HEK293 (cell line): ENCODE measurements at regions not wholly inside any gene's neighbourhood (a gene's known extent, or its start where the extent isn't known, plus 50 kb on each side); places are given as distances from the start of the nearest gene placed in this dataset.

Source experiments
- CTCF ChIA-PET: fragments of 350-600 bp; formaldehyde crosslinking; extraction: SDS; loops from one replicate; lab custom pipeline; 2021; ENCODE audit warnings: antibody characterized with exemption; lab: Yijun Ruan, JAX
- POLR2A ChIA-PET: fragments of 300-600 bp; formaldehyde crosslinking; extraction: SDS; loops from one replicate; lab custom pipeline; 2020; ENCODE audit warnings: antibody characterized with exemption, inconsistent platforms; lab: Yijun Ruan, JAX
- H3K27ac ChIP-seq: fragments of 200-500 bp; sonication (Bioruptor generic); 2 replicates; pipeline ENCODE4 v1.5.1; 2014; ENCODE audit warnings: low read depth, low read length, control low read depth, inconsistent platforms; ENCODE audit errors: extremely low read depth
- H3K36me3 ChIP-seq, 2 experiments: fragments of 200-500 bp in 1 of 2; sonication (Bioruptor generic) in 1 of 2; 1 replicate in 1 of 2; 2 replicates in 1 of 2; pipeline ENCODE4 v1.5.1; 2014 to 2017; ENCODE audit warnings: inconsistent platforms in 2 of 2, low read length in 2 of 2; ENCODE audit not compliant: control insufficient read depth in 2 of 2, insufficient read depth in 1 of 2
- H3K4me1 ChIP-seq: fragments of 200-500 bp; sonication (Bioruptor generic); 2 replicates; pipeline ENCODE4 v1.5.1; 2014; ENCODE audit warnings: mild to moderate bottlenecking, low read length, inconsistent platforms; ENCODE audit not compliant: control insufficient read depth, insufficient read depth
- H3K4me3 ChIP-seq: 2 replicates; pipeline ENCODE4 v1.5.1; 2011; ENCODE audit warnings: low read depth, mild to moderate bottlenecking, control low read depth, low read length, moderate library complexity
- H3K9me3 ChIP-seq: fragments of 200-500 bp; sonication (Bioruptor generic); 2 replicates; pipeline ENCODE4 v1.5.1; 2014; ENCODE audit warnings: low read depth, low read length, inconsistent platforms; ENCODE audit not compliant: control insufficient read depth, insufficient read depth
- FEZF1 ChIP-seq: fragments of 450-650 bp; formaldehyde crosslinking; IDR thresholded peaks from 2 replicates; pipeline ENCODE4 v1.5.1; 2016; ENCODE audit warnings: missing biosample characterization, missing genetic modification characterization
- MEIS1 ChIP-seq: sonication (generic); formaldehyde crosslinking; IDR thresholded peaks from 2 replicates; pipeline ENCODE4 v1.8.1; 2022; ENCODE audit warnings: missing genetic modification reagents, mild to moderate bottlenecking, borderline replicate concordance
- PRDM2 ChIP-seq: fragments of 450-650 bp; formaldehyde crosslinking; IDR thresholded peaks from 2 replicates; pipeline ENCODE4 v1.5.1; 2016; ENCODE audit warnings: missing biosample characterization, missing genetic modification characterization, borderline replicate concordance
- REPIN1 ChIP-seq: fragments of 450-650 bp; formaldehyde crosslinking; IDR thresholded peaks from 2 replicates; pipeline ENCODE4 v1.5.1; 2017; ENCODE audit warnings: missing biosample characterization, missing genetic modification characterization, low read depth
- SP3 ChIP-seq: fragments of 450-650 bp; formaldehyde crosslinking; IDR thresholded peaks from 2 replicates; pipeline ENCODE4 v1.5.1; 2016; ENCODE audit warnings: missing biosample characterization, missing genetic modification characterization
- WT1 ChIP-seq: fragments of 450-650 bp; formaldehyde crosslinking; IDR thresholded peaks from 2 replicates; pipeline ENCODE4 v1.5.1; 2016; ENCODE audit warnings: missing biosample characterization, missing genetic modification characterization
- ZNF184 ChIP-seq: fragments of 450-650 bp; IDR thresholded peaks from 2 replicates; pipeline ENCODE4 v1.5.1; 2018; ENCODE audit warnings: missing biosample characterization, mild to moderate bottlenecking, missing genetic modification characterization
- ZNF239 ChIP-seq: fragments of 450-650 bp; formaldehyde crosslinking; IDR thresholded peaks from 2 replicates; pipeline ENCODE4 v1.5.1; 2016; ENCODE audit warnings: missing biosample characterization, missing genetic modification characterization
- ZNF26 ChIP-seq: fragments of 450-650 bp; formaldehyde crosslinking; IDR thresholded peaks from 2 replicates; pipeline ENCODE4 v1.5.1; 2016; ENCODE audit warnings: missing biosample characterization, missing genetic modification characterization
- ZNF280D ChIP-seq: fragments of 450-650 bp; formaldehyde crosslinking; IDR thresholded peaks from 2 replicates; pipeline ENCODE4 v1.5.1; 2016; ENCODE audit warnings: missing biosample characterization, missing genetic modification characterization
- ZNF311 ChIP-seq: fragments of 450-650 bp; formaldehyde crosslinking; IDR thresholded peaks from 2 replicates; pipeline ENCODE4 v1.5.1; 2017; ENCODE audit warnings: missing biosample characterization, missing genetic modification characterization, borderline replicate concordance
- ZNF391 ChIP-seq: fragments of 450-650 bp; formaldehyde crosslinking; IDR thresholded peaks from 2 replicates; pipeline ENCODE4 v1.5.1; 2016; ENCODE audit warnings: low read depth, missing biosample characterization, missing genetic modification characterization, borderline replicate concordance
- ZNF398 ChIP-seq: fragments of 450-650 bp; formaldehyde crosslinking; IDR thresholded peaks from 2 replicates; pipeline ENCODE4 v1.5.1; 2017; ENCODE audit warnings: missing biosample characterization, missing genetic modification characterization
- ZNF433 ChIP-seq: fragments of 450-650 bp; formaldehyde crosslinking; IDR thresholded peaks from 2 replicates; pipeline ENCODE4 v1.5.1; 2016; ENCODE audit warnings: missing biosample characterization, missing genetic modification characterization, low read depth
- ZNF658 ChIP-seq: fragments of 450-650 bp; formaldehyde crosslinking; IDR thresholded peaks from 2 replicates; pipeline ENCODE4; 2016; ENCODE audit warnings: missing biosample characterization, missing genetic modification characterization
- ZSCAN18 ChIP-seq: fragments of 450-650 bp; formaldehyde crosslinking; IDR thresholded peaks from 2 replicates; pipeline ENCODE4 v1.5.1; 2016; ENCODE audit warnings: missing biosample characterization, missing genetic modification characterization

- no peak for TF ChIP-seq ZSCAN18 (tag by site-specific recombination)
- TF ChIP-seq PRDM2, result no peak
- TF ChIP-seq REPIN1 (tag by site-specific recombination), result no peak
- no peak for TF ChIP-seq FEZF1
- no peak for TF ChIP-seq ZNF239
- TF ChIP-seq ZNF398 (tag by site-specific recombination), result no peak
- no peak for TF ChIP-seq ZNF433
- no peak for TF ChIP-seq WT1 (tag by site-specific recombination)
- TF ChIP-seq ZNF658 (tag by site-specific recombination), result no peak
- TF ChIP-seq MEIS1 (CRISPR knock-in tag), result no peak
- TF ChIP-seq ZNF311 (tag by site-specific recombination), result no peak
- no peak for TF ChIP-seq ZNF26
- no peak for TF ChIP-seq ZNF280D (tag by site-specific recombination)
- TF ChIP-seq ZNF391 (tag by site-specific recombination), result no peak
- TF ChIP-seq SP3, result no peak
- TF ChIP-seq ZNF184 (tag by site-specific recombination), result no peak
- TF ChIP-seq, all 188 proteins: peak for 0
- H3K4me1 ChIP-seq, result no peaks in the 10 kb centered on the region
- H3K4me3 ChIP-seq, result no peak overlapping the region
- no peak overlapping the region for H3K27ac ChIP-seq
- H3K9me3 ChIP-seq, result no peaks in the 10 kb centered on the region
- CTCF ChIA-PET, result no interaction called here
- H3K36me3 ChIP-seq, result no peaks in the 10 kb centered on the region
- POLR2A ChIA-PET, result no interaction called here
These were observed 256.3 kb upstream of the TMEM161B start for GRCh38 chr5:88524941-88525340.
